Naive B cell (primary cell): ENCODE measurements at regions not wholly inside any gene's neighbourhood (a gene's known extent, or its start where the extent isn't known, plus 50 kb on each side); places are given as distances from the start of the nearest gene placed in this dataset.

Source experiments
- ATAC-seq, 2 donors: fragments of 150-1000 bp; cut with Tn5 transposase; 2 replicates each; pipeline ENCODE4 v1.10.0; 2021; ENCODE audit warnings: low read depth in 2 of 2, mild to moderate bottlenecking in 2 of 2, moderate library complexity in 2 of 2
- DNase-seq: peaks from one replicate; pipeline ENCODE4 v3.0.0; 2022
- H3K27ac Mint-ChIP-seq, 6 donors: one replicate each; pipeline ENCODE4 v1.8.0; 2020 to 2022; ENCODE audit warnings: mild to moderate bottlenecking in 6 of 6, mixed read lengths in 6 of 6, moderate library complexity in 5 of 6, inconsistent platforms in 2 of 6
- H3K27me3 Mint-ChIP-seq, 3 donors: one replicate each; pipeline ENCODE4 v1.8.0; 2021 to 2022; ENCODE audit warnings: mixed read lengths in 3 of 3, mild to moderate bottlenecking in 1 of 3
- H3K36me3 Mint-ChIP-seq, 2 donors: one replicate each; pipeline ENCODE4 v1.8.0; 2020 to 2022; ENCODE audit warnings: mixed read lengths in 2 of 2, inconsistent platforms in 1 of 2, mild to moderate bottlenecking in 1 of 2
- H3K4me1 Mint-ChIP-seq, 3 donors: one replicate each; pipeline ENCODE4 v1.8.0; 2020 to 2022; ENCODE audit warnings: mixed read lengths in 3 of 3, inconsistent platforms in 1 of 3, mild to moderate bottlenecking in 1 of 3, moderate library complexity in 1 of 3
- H3K4me3 Mint-ChIP-seq, 8 donors: one replicate each; pipeline ENCODE4 v1.8.0; 2020 to 2022; ENCODE audit warnings: mild to moderate bottlenecking in 8 of 8, mixed read lengths in 8 of 8, moderate library complexity in 8 of 8, inconsistent platforms in 2 of 8
- H3K9me3 Mint-ChIP-seq, 7 donors: one replicate each; pipeline ENCODE4 v1.8.0; 2020 to 2022; ENCODE audit warnings: mixed read lengths in 7 of 7, mild to moderate bottlenecking in 5 of 7, inconsistent platforms in 2 of 7, moderate library complexity in 1 of 7

- no peak for DNase-seq
- Mint-ChIP-seq H3K4me1 (no peaks in the 10 kb centered on the region), H3K9me3 (peaks cover 0 to 4% (median 0%) of the 10 kb centered on the region in 7 donors), H3K36me3 (no peaks in the 10 kb centered on the region), H3K27ac (no peak overlapping the region), H3K27me3 (no peaks in the 10 kb centered on the region), H3K4me3 (no peak overlapping the region)
- no peak for ATAC-seq
Observed at GRCh38 chr1:106523497-106523896, 533.0 kb upstream of the PRMT6 start.

GRCh38 chr1:106524631-106525030 lies 531.8 kb upstream of the PRMT6 start:
- no peak for ATAC-seq
- H3K27me3 Mint-ChIP-seq, result no peaks in the 10 kb centered on the region
- no peaks in the 10 kb centered on the region for H3K4me1 Mint-ChIP-seq
- H3K9me3 Mint-ChIP-seq, result peaks cover 0 to 4% (median 0%) of the 10 kb centered on the region in 7 donors
- H3K27ac Mint-ChIP-seq, result no peak overlapping the region
- H3K4me3 Mint-ChIP-seq, result no peak overlapping the region
- no peak for DNase-seq
- H3K36me3 Mint-ChIP-seq, result no peaks in the 10 kb centered on the region

GRCh38 chr1:106526650-106527049 lies 529.8 kb upstream of the PRMT6 start:
- DNase-seq (no peak), ATAC-seq (no peak)
- Mint-ChIP-seq H3K36me3 (no peaks in the 10 kb centered on the region), H3K4me1 (no peaks in the 10 kb centered on the region), H3K4me3 (no peak overlapping the region), H3K27me3 (no peaks in the 10 kb centered on the region), H3K9me3 (peaks cover 0 to 10% (median 4%) of the 10 kb centered on the region in 7 donors), H3K27ac (peak overlapping the region in 1 of 6 donors; percentile 61)

GRCh38 chr1:106534612-106535011 lies 521.9 kb upstream of the PRMT6 start:
- DNase-seq (no peak), ATAC-seq (no peak)
- H3K27ac Mint-ChIP-seq, result no peak overlapping the region
- H3K4me3 Mint-ChIP-seq, result no peak overlapping the region
- no peaks in the 10 kb centered on the region for H3K4me1 Mint-ChIP-seq
- no peaks in the 10 kb centered on the region for H3K27me3 Mint-ChIP-seq
- H3K9me3 Mint-ChIP-seq, result peaks cover 0 to 17% (median 5%) of the 10 kb centered on the region in 7 donors
- no peaks in the 10 kb centered on the region for H3K36me3 Mint-ChIP-seq

- peaks cover 0 to 19% (median 7%) of the 10 kb centered on the region in 7 donors for H3K9me3 Mint-ChIP-seq
- H3K4me3 Mint-ChIP-seq, result no peak overlapping the region
- H3K36me3 Mint-ChIP-seq, result no peaks in the 10 kb centered on the region
- H3K4me1 Mint-ChIP-seq, result no peaks in the 10 kb centered on the region
- ATAC-seq (no peak), DNase-seq (no peak)
- no peaks in the 10 kb centered on the region for H3K27me3 Mint-ChIP-seq
- H3K27ac Mint-ChIP-seq, result no peak overlapping the region
Observed at GRCh38 chr1:106536741-106537140, 519.7 kb upstream of the PRMT6 start.

GRCh38 chr1:106548726-106549125 lies 507.7 kb upstream of the PRMT6 start:
- no peaks in the 10 kb centered on the region for H3K36me3 Mint-ChIP-seq
- no peak for ATAC-seq
- no peaks in the 10 kb centered on the region for H3K4me1 Mint-ChIP-seq
- H3K9me3 Mint-ChIP-seq, result peaks cover 0 to 20% (median 3%) of the 10 kb centered on the region in 7 donors
- no peak overlapping the region for H3K27ac Mint-ChIP-seq
- DNase-seq, result no peak
- H3K27me3 Mint-ChIP-seq, result no peaks in the 10 kb centered on the region
- H3K4me3 Mint-ChIP-seq, result no peak overlapping the region

- Mint-ChIP-seq H3K4me1 (no peaks in the 10 kb centered on the region), H3K9me3 (peaks cover 0 to 21% (median 5%) of the 10 kb centered on the region in 7 donors), H3K27ac (no peak overlapping the region), H3K4me3 (no peak overlapping the region), H3K27me3 (no peaks in the 10 kb centered on the region), H3K36me3 (no peaks in the 10 kb centered on the region)
- DNase-seq (no peak), ATAC-seq (no peak)
Observed at GRCh38 chr1:106554294-106554693, 502.2 kb upstream of the PRMT6 start.

- Mint-ChIP-seq H3K9me3 (peaks cover 0 to 21% (median 5%) of the 10 kb centered on the region in 7 donors), H3K27me3 (no peaks in the 10 kb centered on the region), H3K4me3 (no peak overlapping the region), H3K36me3 (no peaks in the 10 kb centered on the region), H3K27ac (no peak overlapping the region), H3K4me1 (no peaks in the 10 kb centered on the region)
- no peak for DNase-seq
- ATAC-seq, result no peak
Observed at GRCh38 chr1:106555571-106555970, 500.9 kb upstream of the PRMT6 start.

- peaks cover 0 to 7% (median 3%) of the 10 kb centered on the region in 7 donors for H3K9me3 Mint-ChIP-seq
- ATAC-seq (no peak), DNase-seq (no peak)
- H3K4me1 Mint-ChIP-seq, result no peaks in the 10 kb centered on the region
- H3K36me3 Mint-ChIP-seq, result no peaks in the 10 kb centered on the region
- no peak overlapping the region for H3K27ac Mint-ChIP-seq
- no peak overlapping the region for H3K4me3 Mint-ChIP-seq
- H3K27me3 Mint-ChIP-seq, result no peaks in the 10 kb centered on the region
Observed at GRCh38 chr1:106564192-106564591, 492.3 kb upstream of the PRMT6 start.

- Mint-ChIP-seq H3K9me3 (peaks cover 0 to 6% (median 2%) of the 10 kb centered on the region in 7 donors), H3K27ac (no peak overlapping the region), H3K4me3 (no peak overlapping the region), H3K27me3 (no peaks in the 10 kb centered on the region), H3K4me1 (no peaks in the 10 kb centered on the region), H3K36me3 (no peaks in the 10 kb centered on the region)
- ATAC-seq (no peak), DNase-seq (no peak)
Observed at GRCh38 chr1:106568201-106568974, 488.1 kb upstream of the PRMT6 start.

GRCh38 chr1:106571109-106571508 lies 485.4 kb upstream of the PRMT6 start:
- no peak for ATAC-seq
- no peak overlapping the region for H3K27ac Mint-ChIP-seq

GRCh38 chr1:106584107-106584506 lies 472.4 kb upstream of the PRMT6 start:
- Mint-ChIP-seq H3K27me3 (no peaks in the 10 kb centered on the region), H3K9me3 (peaks cover 0 to 9% (median 7%) of the 10 kb centered on the region in 7 donors), H3K27ac (no peak overlapping the region), H3K4me1 (no peaks in the 10 kb centered on the region), H3K36me3 (no peaks in the 10 kb centered on the region), H3K4me3 (no peak overlapping the region)
- DNase-seq (no peak), ATAC-seq (no peak)

More at GRCh38 chr1:106571109-106571508, 485.4 kb upstream of the PRMT6 start:
- H3K27me3 Mint-ChIP-seq, result no peaks in the 10 kb centered on the region
- no peaks in the 10 kb centered on the region for H3K9me3 Mint-ChIP-seq
- DNase-seq, result no peak
- H3K36me3 Mint-ChIP-seq, result no peaks in the 10 kb centered on the region
- no peak overlapping the region for H3K4me3 Mint-ChIP-seq
- H3K4me1 Mint-ChIP-seq, result no peaks in the 10 kb centered on the region

GRCh38 chr1:106584676-106585075 lies 471.8 kb upstream of the PRMT6 start:
- Mint-ChIP-seq H3K36me3 (no peaks in the 10 kb centered on the region), H3K4me3 (no peak overlapping the region), H3K27ac (no peak overlapping the region), H3K27me3 (no peaks in the 10 kb centered on the region), H3K4me1 (no peaks in the 10 kb centered on the region), H3K9me3 (peaks cover 0 to 9% (median 7%) of the 10 kb centered on the region in 7 donors)
- no peak for DNase-seq
- no peak for ATAC-seq

GRCh38 chr1:106600626-106601025 lies 455.8 kb upstream of the PRMT6 start:
- Mint-ChIP-seq H3K27ac (no peak overlapping the region), H3K27me3 (no peaks in the 10 kb centered on the region), H3K36me3 (no peaks in the 10 kb centered on the region), H3K9me3 (peaks cover 0 to 6% (median 0%) of the 10 kb centered on the region in 7 donors), H3K4me3 (peak overlapping the region in 1 of 8 donors; percentile 48), H3K4me1 (no peaks in the 10 kb centered on the region)
- no peak for DNase-seq
- no peak for ATAC-seq
